ENCODE measurements at regions not wholly inside any gene's neighbourhood (a gene's known extent, or its start where the extent isn't known, plus 50 kb on each side); places are given as distances from the start of the nearest gene placed in this dataset.

DNA sequence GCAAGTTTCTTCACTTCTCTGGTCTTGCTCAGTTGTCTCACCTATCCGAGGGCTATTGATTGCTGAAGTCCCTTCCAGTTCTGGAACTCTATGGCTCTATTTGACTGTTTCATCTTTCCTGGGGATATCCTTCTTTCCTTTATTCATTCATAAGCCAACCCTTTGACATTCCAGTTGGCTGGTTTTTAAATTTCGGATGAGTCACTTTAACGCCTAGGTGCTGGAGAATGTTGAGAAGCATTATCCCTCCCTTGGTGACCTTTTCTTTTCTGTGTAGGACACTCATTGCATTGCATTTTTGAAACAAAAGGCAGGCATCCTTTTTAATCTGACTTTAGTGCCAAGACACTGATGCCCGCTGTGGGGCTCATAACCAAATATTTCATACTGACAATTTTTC, 307.1 kb downstream of the TSN start:
- Histone ChIP-seq H3K27ac (ENCODE audit: extremely low read depth, low read depth, low read length) (no peak overlapping the region), H3K9me3 (replicated peaks; ENCODE audit: control insufficient read depth, insufficient read depth, low read depth, low read length) (no peaks in the 10 kb centered on the region), H3K36me3 (ENCODE audit: control insufficient read depth, insufficient read depth, low read length) (no peaks in the 10 kb centered on the region), H3K4me2 (ENCODE audit: insufficient read depth, low read length) (no peak overlapping the region), H3K4me3 (no peak overlapping the region), H3K9ac (ENCODE audit: insufficient read depth in 1 of 2, low read depth in 2 of 2, low read length in 2 of 2) (no peak overlapping the region), H3K4me1 (replicated peaks in 1 of 2; ENCODE audit: control insufficient read depth in 2 of 2, insufficient read depth in 2 of 2, low read length in 2 of 2) (no peaks in the 10 kb centered on the region), H4K20me1 (replicated peaks; ENCODE audit: control insufficient read depth, insufficient read depth, low read length) (no peaks in the 10 kb centered on the region), H3K79me2 (ENCODE audit: control insufficient read depth, insufficient read depth, low read length) (no peaks in the 10 kb centered on the region), H3K27me3 (ENCODE audit: control insufficient read depth in 2 of 2, insufficient read depth in 2 of 2, low read length in 2 of 2) (peaks cover 0 to 4% of the 10 kb centered on the region in 2 experiments; a peak in 1 of 5 replicates), H2AFZ (ENCODE audit: low read depth, low read length) (no peak overlapping the region), H3K9me1 (ENCODE audit: control insufficient read depth, insufficient read depth, low read length) (no peaks in the 10 kb centered on the region)
- TF ChIP-seq, protein P1, sequence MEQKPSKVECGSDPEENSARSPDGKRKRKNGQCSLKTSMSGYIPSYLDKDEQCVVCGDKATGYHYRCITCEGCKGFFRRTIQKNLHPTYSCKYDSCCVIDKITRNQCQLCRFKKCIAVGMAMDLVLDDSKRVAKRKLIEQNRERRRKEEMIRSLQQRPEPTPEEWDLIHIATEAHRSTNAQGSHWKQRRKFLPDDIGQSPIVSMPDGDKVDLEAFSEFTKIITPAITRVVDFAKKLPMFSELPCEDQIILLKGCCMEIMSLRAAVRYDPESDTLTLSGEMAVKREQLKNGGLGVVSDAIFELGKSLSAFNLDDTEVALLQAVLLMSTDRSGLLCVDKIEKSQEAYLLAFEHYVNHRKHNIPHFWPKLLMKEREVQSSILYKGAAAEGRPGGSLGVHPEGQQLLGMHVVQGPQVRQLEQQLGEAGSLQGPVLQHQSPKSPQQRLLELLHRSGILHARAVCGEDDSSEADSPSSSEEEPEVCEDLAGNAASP (IDR thresholded peaks at IDR 0.05) = no peak
- TF ChIP-seq CBX5 (IDR thresholded peaks at IDR 0.05; ENCODE audit: borderline replicate concordance, low read depth) (no peak), NEUROD1 (IDR thresholded peaks at IDR 0.05; ENCODE audit: borderline replicate concordance, low read depth, low read length, partially characterized antibody) (no peak), BCL6 (CRISPR knock-in tag; IDR thresholded peaks at IDR 0.05) (no peak), ZNF561 (CRISPR knock-in tag; conservative IDR thresholded peaks at IDR 0.05) (no peak), FOXJ3 (CRISPR knock-in tag; IDR thresholded peaks at IDR 0.05) (no peak), DDX20 (tag; IDR thresholded peaks at IDR 0.05; ENCODE audit: low read depth) (no peak), EHMT2 (IDR thresholded peaks at IDR 0.05) (no peak), PRMT5 (CRISPR knock-in tag; IDR thresholded peaks at IDR 0.05) (no peak), MEF2A (IDR thresholded peaks at IDR 0.05; ENCODE audit: control insufficient read depth, low read depth, low read length) (no peak), YY1 (IDR thresholded peaks at IDR 0.05; ENCODE audit: borderline replicate concordance in 1 of 3, control insufficient read depth in 1 of 3, extremely low read depth in 1 of 3, insufficient read depth in 3 of 3, insufficient read length in 1 of 3, insufficient replicate concordance in 2 of 3, low read depth in 1 of 3, low read length in 2 of 3) (no peak)
- TF ChIP-seq, protein P2, sequence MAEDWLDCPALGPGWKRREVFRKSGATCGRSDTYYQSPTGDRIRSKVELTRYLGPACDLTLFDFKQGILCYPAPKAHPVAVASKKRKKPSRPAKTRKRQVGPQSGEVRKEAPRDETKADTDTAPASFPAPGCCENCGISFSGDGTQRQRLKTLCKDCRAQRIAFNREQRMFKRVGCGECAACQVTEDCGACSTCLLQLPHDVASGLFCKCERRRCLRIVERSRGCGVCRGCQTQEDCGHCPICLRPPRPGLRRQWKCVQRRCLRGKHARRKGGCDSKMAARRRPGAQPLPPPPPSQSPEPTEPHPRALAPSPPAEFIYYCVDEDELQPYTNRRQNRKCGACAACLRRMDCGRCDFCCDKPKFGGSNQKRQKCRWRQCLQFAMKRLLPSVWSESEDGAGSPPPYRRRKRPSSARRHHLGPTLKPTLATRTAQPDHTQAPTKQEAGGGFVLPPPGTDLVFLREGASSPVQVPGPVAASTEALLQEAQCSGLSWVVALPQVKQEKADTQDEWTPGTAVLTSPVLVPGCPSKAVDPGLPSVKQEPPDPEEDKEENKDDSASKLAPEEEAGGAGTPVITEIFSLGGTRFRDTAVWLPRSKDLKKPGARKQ (CRISPR knock-in tag; IDR thresholded peaks at IDR 0.05) = no peak
- TF ChIP-seq, protein P3, sequence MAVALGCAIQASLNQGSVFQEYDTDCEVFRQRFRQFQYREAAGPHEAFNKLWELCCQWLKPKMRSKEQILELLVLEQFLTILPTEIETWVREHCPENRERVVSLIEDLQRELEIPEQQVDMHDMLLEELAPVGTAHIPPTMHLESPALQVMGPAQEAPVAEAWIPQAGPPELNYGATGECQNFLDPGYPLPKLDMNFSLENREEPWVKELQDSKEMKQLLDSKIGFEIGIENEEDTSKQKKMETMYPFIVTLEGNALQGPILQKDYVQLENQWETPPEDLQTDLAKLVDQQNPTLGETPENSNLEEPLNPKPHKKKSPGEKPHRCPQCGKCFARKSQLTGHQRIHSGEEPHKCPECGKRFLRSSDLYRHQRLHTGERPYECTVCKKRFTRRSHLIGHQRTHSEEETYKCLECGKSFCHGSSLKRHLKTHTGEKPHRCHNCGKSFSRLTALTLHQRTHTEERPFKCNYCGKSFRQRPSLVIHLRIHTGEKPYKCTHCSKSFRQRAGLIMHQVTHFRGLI (CRISPR knock-in tag; IDR thresholded peaks at IDR 0.05) = no peak
- 0% methylated on average over 4 of the region's 4 CpGs for WGBS (ENCODE audit: insufficient coverage, low coverage, missing lambda C conversion rate)
- CTCF ChIA-PET (ENCODE audit: low intra/inter-chr PET ratio) = no interaction called here
- FAIRE-seq = no peak
- POLR2A ChIA-PET = no interaction called here
- ATAC-seq = no peak
- in situ Hi-C loops (cut with MboI) = no loop called here
- no TSS peak for BruUV-seq (replicated peaks)
- no peak for DNase-seq (ENCODE audit: extremely low read depth in 1 of 4, low spot score in 3 of 4)
- intact Hi-C loops (cut with micrococcal nuclease) = no loop called here
